Mammary epithelial cell (primary cell): ENCODE measurements at regions not wholly inside any gene's neighbourhood (a gene's known extent, or its start where the extent isn't known, plus 50 kb on each side); places are given as distances from the start of the nearest gene placed in this dataset.

Source experiments
- CTCF ChIP-seq, 2 donors: IDR thresholded peaks in 1 of 2; conservative IDR thresholded peaks in 1 of 2; 2 replicates each; pipeline ENCODE4 v1.5.1; 2011 to 2012; ENCODE audit warnings: inconsistent platforms in 2 of 2, low read length in 2 of 2, mild to moderate bottlenecking in 2 of 2, control low read depth in 1 of 2, low read depth in 1 of 2; ENCODE audit not compliant: insufficient read depth in 1 of 2; ENCODE audit errors: extremely low read depth in 1 of 2
- EZH2 ChIP-seq: IDR thresholded peaks from 2 replicates; pipeline ENCODE4 v1.6.1; 2012; ENCODE audit warnings: low read length, inconsistent platforms, borderline replicate concordance

- TF ChIP-seq CTCF (conservative IDR thresholded peaks at IDR 0.05 in 1 of 2, IDR thresholded peaks at IDR 0.05 in 1 of 2; ENCODE audit: extremely low read depth in 1 of 2, insufficient read depth in 1 of 2, low read depth in 1 of 2, low read length in 2 of 2): no peak
- no peak for TF ChIP-seq EZH2
Measured at GRCh38 chr2:14690926-14691325, 58.4 kb downstream of the LRATD1 start.
